HG03135 (cell line): ENCODE measurements at regions not wholly inside any gene's neighbourhood (a gene's known extent, or its start where the extent isn't known, plus 50 kb on each side); places are given as distances from the start of the nearest gene placed in this dataset.

Source experiments
- ATAC-seq: cut with Tn5 transposase; IDR thresholded peaks from one replicate; pipeline ENCODE4 v1.9.1; 2021; ENCODE audit warnings: mild to moderate bottlenecking, moderate library complexity; ENCODE audit not compliant: unreplicated experiment

- no peak for ATAC-seq
These were observed 147.4 kb downstream of the SOX11 start for GRCh38 chr2:5839550-5839949.

GRCh38 chr2:5841126-5841525 is 148.9 kb downstream of the SOX11 start:
- no peak for ATAC-seq

- ATAC-seq: no peak
These were observed 150.1 kb downstream of the SOX11 start for GRCh38 chr2:5842326-5842725.

GRCh38 chr2:5845798-5846330 is 153.7 kb downstream of the SOX11 start:
- ATAC-seq: no peak

GRCh38 chr2:5846881-5847280 is 154.7 kb downstream of the SOX11 start:
- no peak for ATAC-seq

GRCh38 chr2:5849562-5849961 is 157.4 kb downstream of the SOX11 start:
- ATAC-seq: no peak

- ATAC-seq: no peak
These were observed 159.2 kb downstream of the SOX11 start for GRCh38 chr2:5851410-5851809.

- no peak for ATAC-seq
These were observed 162.6 kb downstream of the SOX11 start for GRCh38 chr2:5854797-5855196.

- no peak for ATAC-seq
These were observed 174.9 kb downstream of the SOX11 start for GRCh38 chr2:5867056-5867455.

GRCh38 chr2:5868931-5869330 is 176.7 kb downstream of the SOX11 start:
- ATAC-seq: no peak

GRCh38 chr2:5869936-5870335 is 177.8 kb downstream of the SOX11 start:
- no peak for ATAC-seq

GRCh38 chr2:5877360-5877759 is 185.2 kb downstream of the SOX11 start:
- no peak for ATAC-seq

- no peak for ATAC-seq
These were observed 193.4 kb downstream of the SOX11 start for GRCh38 chr2:5885451-5886173.

GRCh38 chr2:5886462-5886861 is 194.3 kb downstream of the SOX11 start:
- ATAC-seq: no peak

GRCh38 chr2:5888126-5888525 is 195.9 kb downstream of the SOX11 start:
- ATAC-seq: no peak

GRCh38 chr2:5889519-5889918 is 197.3 kb downstream of the SOX11 start:
- ATAC-seq: no peak

- no peak for ATAC-seq
These were observed 202.2 kb downstream of the SOX11 start for GRCh38 chr2:5894355-5894754.

- no peak for ATAC-seq
These were observed 203.1 kb downstream of the SOX11 start for GRCh38 chr2:5895284-5895683.

- ATAC-seq: no peak
These were observed 205.1 kb downstream of the SOX11 start for GRCh38 chr2:5897249-5897648.

- no peak for ATAC-seq
These were observed 206.5 kb downstream of the SOX11 start for GRCh38 chr2:5898667-5899066.

GRCh38 chr2:5905661-5906060 is 213.5 kb downstream of the SOX11 start:
- no peak for ATAC-seq

- ATAC-seq: no peak
These were observed 215.9 kb downstream of the SOX11 start for GRCh38 chr2:5908071-5908470.

- no peak for ATAC-seq
These were observed 219.5 kb downstream of the SOX11 start for GRCh38 chr2:5911718-5912117.
